ENCODE measurements at regions not wholly inside any gene's neighbourhood (a gene's known extent, or its start where the extent isn't known, plus 50 kb on each side); places are given as distances from the start of the nearest gene placed in this dataset.

GRCh38 chr20:52405986-52406385, 214.4 kb upstream of the ZFP64 start:
- Histone ChIP-seq H2AFZ (ENCODE audit: low read length) (no peak overlapping the region), H4K20me1 (ENCODE audit: insufficient read depth, low read length) (no peaks in the 10 kb centered on the region), H3K79me2 (ENCODE audit: low read length) (no peaks in the 10 kb centered on the region), H3K36me3 (replicated peaks; ENCODE audit: insufficient read depth, low read length) (no peaks in the 10 kb centered on the region), H3K4me2 (ENCODE audit: low read depth, low read length) (peak overlapping the region; percentile 8; the same call in 1 of the 2 replicates), H3K9me2 (replicated peaks; ENCODE audit: insufficient read depth, low read length) (no peaks in the 10 kb centered on the region), H3K9me3 (replicated peaks; ENCODE audit: insufficient read depth, low read length) (no peaks in the 10 kb centered on the region), H3F3A (ENCODE audit: insufficient read depth, low read length) (peaks cover 14% of the 10 kb centered on the region), H3K27me3 (replicated peaks; ENCODE audit: insufficient read depth, low read length) (no peaks in the 10 kb centered on the region; the same call in 1 of the 2 replicates), H3K27ac (ENCODE audit: low read length) (no peak overlapping the region), H3K9ac (ENCODE audit: low read length) (no peak overlapping the region), H3K4me3 (ENCODE audit: low read length) (no peak overlapping the region), H3K4me1 (ENCODE audit: low read length) (peaks cover 28% of the 10 kb centered on the region)
- DNase-seq: no peak
- no peak for TF ChIP-seq EZH2phosphoT487 (IDR thresholded peaks at IDR 0.05; ENCODE audit: low read length)
- TF ChIP-seq CTCF (IDR thresholded peaks at IDR 0.05; ENCODE audit: low read length): no peak
- TF ChIP-seq EZH2 (optimal IDR thresholded peaks at IDR 0.05; ENCODE audit: low read depth, low read length): no peak

- H3K36me3 ChIP-seq (replicated peaks; ENCODE audit: insufficient read depth, low read length): no peaks in the 10 kb centered on the region
- peak overlapping the region; percentile 8; the same call in 1 of the 2 replicates for H3K4me2 ChIP-seq (ENCODE audit: low read depth, low read length)
- TF ChIP-seq CTCF (IDR thresholded peaks at IDR 0.05; ENCODE audit: low read length) (no peak), EZH2 (optimal IDR thresholded peaks at IDR 0.05; ENCODE audit: low read depth, low read length) (no peak), EZH2phosphoT487 (IDR thresholded peaks at IDR 0.05; ENCODE audit: low read length) (no peak)
- no peak overlapping the region for H3K9ac ChIP-seq (ENCODE audit: low read length)
- H3K27ac ChIP-seq (ENCODE audit: low read length): no peak overlapping the region
- no peaks in the 10 kb centered on the region; the same call in 1 of the 2 replicates for H3K27me3 ChIP-seq (replicated peaks; ENCODE audit: insufficient read depth, low read length)
- H3K9me3 ChIP-seq (replicated peaks; ENCODE audit: insufficient read depth, low read length): no peaks in the 10 kb centered on the region
- H4K20me1 ChIP-seq (ENCODE audit: insufficient read depth, low read length): no peaks in the 10 kb centered on the region
- H3K9me2 ChIP-seq (replicated peaks; ENCODE audit: insufficient read depth, low read length): no peaks in the 10 kb centered on the region
- no peak overlapping the region for H2AFZ ChIP-seq (ENCODE audit: low read length)
- peak; percentile 39 for DNase-seq
- no peaks in the 10 kb centered on the region for H3K79me2 ChIP-seq (ENCODE audit: low read length)
- H3K4me1 ChIP-seq (ENCODE audit: low read length): peaks cover 28% of the 10 kb centered on the region
- H3K4me3 ChIP-seq (ENCODE audit: low read length): no peak overlapping the region
- H3F3A ChIP-seq (ENCODE audit: insufficient read depth, low read length): peaks cover 14% of the 10 kb centered on the region
These were observed 213.8 kb upstream of the ZFP64 start for GRCh38 chr20:52405417-52405816.

GRCh38 chr20:52404671-52405070, 213.1 kb upstream of the ZFP64 start:
- H3K27ac ChIP-seq (ENCODE audit: low read length): no peak overlapping the region
- H3F3A ChIP-seq (ENCODE audit: insufficient read depth, low read length): peaks cover 14% of the 10 kb centered on the region
- no peaks in the 10 kb centered on the region for H3K79me2 ChIP-seq (ENCODE audit: low read length)
- H3K4me3 ChIP-seq (ENCODE audit: low read length): no peak overlapping the region
- TF ChIP-seq EZH2 (optimal IDR thresholded peaks at IDR 0.05; ENCODE audit: low read depth, low read length) (no peak), CTCF (IDR thresholded peaks at IDR 0.05; ENCODE audit: low read length) (no peak), EZH2phosphoT487 (IDR thresholded peaks at IDR 0.05; ENCODE audit: low read length) (no peak)
- H3K9me2 ChIP-seq (replicated peaks; ENCODE audit: insufficient read depth, low read length): no peaks in the 10 kb centered on the region
- no peak for DNase-seq
- H3K9me3 ChIP-seq (replicated peaks; ENCODE audit: insufficient read depth, low read length): no peaks in the 10 kb centered on the region
- H3K27me3 ChIP-seq (replicated peaks; ENCODE audit: insufficient read depth, low read length): no peaks in the 10 kb centered on the region; the same call in 1 of the 2 replicates
- H3K9ac ChIP-seq (ENCODE audit: low read length): no peak overlapping the region
- H3K36me3 ChIP-seq (replicated peaks; ENCODE audit: insufficient read depth, low read length): no peaks in the 10 kb centered on the region
- H4K20me1 ChIP-seq (ENCODE audit: insufficient read depth, low read length): no peaks in the 10 kb centered on the region
- H3K4me2 ChIP-seq (ENCODE audit: low read depth, low read length): no peak overlapping the region
- H2AFZ ChIP-seq (ENCODE audit: low read length): no peak overlapping the region
- peaks cover 28% of the 10 kb centered on the region for H3K4me1 ChIP-seq (ENCODE audit: low read length)

All from MM.1S (cell line).